ENCODE measurements at regions not wholly inside any gene's neighbourhood (a gene's known extent, or its start where the extent isn't known, plus 50 kb on each side); places are given as distances from the start of the nearest gene placed in this dataset.

DNA sequence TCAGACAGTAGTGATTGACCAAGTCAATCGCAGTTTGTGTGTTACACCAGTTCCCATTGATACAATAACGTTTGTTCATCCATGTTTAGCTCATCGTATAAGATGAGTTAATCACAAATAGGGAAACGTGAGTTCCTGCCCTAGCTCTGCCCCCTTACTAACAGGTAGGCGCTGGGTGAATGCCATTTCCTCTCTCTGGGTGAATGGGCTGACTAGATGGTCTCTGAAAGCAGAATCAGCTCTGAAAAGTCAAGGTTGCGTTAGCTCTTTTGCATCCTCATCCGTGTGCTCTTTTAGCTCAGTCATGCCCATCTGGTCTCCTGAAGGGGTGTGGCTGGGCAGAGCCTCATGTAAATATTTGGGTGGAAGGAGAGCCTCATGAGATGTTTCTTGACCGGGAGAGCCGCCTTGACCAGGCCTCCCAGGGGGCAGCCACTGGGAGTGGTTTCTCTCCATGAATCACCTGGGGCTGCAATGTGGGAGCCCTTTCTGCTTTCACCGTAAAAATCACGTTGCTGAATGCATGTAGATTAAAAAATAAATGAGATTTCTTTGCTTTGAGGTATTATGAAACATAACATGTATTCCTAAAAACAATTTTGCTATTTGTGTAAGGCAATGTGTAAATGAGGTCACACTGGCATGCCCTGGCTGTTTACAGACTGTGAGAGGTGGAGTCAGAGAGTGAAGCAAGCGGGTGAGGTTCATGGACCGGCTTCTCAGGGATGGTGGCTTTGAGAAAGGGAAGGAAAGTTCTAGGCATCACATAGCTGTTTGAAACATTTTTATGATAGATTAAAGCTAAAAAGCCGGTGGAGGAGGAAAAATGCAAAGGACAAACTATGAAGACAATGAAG lies 108.4 kb upstream of the RASGRP1 start:
- DNase-seq: no peak

DNA sequence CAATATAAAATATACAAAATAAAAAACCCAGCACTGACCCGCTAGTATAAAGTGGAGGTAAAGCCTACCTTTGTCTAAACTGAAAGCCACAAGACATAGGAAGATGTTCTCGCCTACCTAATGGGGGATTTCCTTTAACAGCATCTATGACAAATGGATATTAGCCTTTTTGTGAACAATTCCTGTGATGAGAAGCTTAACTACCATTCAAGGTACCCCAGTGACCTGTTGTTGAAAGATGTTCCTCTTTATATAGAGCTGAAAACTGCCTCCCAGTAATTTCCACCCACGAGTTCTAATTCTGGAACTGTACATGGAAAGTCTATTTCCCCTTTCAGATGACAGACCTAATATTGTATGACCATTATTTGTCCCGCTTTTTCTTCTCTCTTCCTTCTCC lies 109.8 kb upstream of the RASGRP1 start:
- DNase-seq: no peak

DNA sequence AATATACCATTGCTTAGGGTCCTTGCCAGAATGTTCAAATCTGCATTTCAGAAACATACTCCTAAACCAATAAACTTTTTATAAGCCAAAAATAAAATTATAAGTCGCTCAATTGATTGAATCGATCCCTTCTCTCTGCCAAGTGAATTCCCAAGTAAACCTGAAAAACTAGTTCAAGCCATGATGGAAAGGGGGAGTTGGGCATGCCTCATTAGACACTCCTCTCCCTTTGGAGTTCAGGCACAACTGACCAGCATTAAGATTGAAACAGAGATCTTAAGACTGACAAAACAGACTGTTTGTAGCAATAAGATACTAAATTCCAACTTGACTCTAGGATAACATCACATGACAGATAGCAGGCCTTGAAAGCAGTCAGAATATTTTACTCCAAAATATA lies 113.7 kb upstream of the RASGRP1 start:
- no peak for DNase-seq

DNA sequence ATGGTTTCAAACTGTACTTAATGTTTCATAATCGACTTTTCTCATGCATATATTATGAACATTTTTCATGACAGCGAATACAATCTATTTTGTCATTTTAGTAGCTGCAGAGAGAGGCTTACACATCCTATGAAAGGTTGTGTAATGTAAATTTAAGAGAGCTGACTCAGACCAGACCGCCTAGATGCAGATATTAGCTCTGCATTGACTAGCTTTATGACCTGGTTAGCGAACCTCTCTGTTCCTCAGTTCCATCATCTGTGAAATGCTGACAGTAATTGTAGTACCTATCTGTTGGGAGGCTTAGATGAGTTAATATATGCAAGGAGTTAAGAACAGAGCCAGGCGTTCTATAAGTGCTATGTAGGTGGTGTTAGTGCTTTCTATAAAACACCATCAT lies 116.2 kb upstream of the RASGRP1 start:
- no peak for DNase-seq

DNA sequence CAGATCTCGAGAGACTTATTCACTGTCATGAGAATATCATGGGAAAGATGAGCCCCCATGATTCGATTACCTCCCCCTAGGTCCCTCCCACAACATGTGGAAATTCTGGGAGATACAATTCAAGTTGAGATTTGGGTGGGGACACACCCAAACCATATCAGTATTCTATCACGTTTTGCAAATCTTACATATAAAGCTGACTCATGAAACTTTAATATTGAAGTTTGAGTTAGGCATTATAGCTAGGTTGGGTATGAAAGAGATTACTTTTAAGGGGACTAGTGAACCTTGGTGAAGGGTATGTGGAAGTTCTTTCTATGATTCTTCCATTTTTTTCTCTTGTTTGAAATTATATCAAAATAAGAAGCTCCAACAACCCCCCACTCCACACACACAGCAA lies 117.7 kb upstream of the RASGRP1 start:
- DNase-seq: no peak

DNA sequence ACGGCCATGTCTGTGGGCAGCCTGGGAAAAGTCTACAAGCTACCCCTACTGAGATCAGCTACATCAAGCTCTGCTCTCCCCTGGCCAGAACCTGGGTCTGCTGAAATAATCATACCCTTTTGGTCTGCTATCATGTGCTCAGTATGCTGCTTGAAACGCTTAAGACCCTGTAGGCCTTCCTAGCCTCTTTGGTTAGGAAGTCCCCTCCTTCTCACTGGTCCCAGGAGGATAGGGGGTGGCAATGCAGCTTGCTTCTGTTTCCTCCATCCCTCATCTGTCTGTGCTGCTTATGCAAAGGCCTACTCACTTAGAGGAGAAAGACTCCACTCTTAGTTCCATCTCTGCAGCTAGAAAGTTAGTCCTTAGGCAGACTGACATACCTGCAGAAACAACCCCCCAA lies 118.2 kb upstream of the RASGRP1 start:
- no peak for DNase-seq

DNA sequence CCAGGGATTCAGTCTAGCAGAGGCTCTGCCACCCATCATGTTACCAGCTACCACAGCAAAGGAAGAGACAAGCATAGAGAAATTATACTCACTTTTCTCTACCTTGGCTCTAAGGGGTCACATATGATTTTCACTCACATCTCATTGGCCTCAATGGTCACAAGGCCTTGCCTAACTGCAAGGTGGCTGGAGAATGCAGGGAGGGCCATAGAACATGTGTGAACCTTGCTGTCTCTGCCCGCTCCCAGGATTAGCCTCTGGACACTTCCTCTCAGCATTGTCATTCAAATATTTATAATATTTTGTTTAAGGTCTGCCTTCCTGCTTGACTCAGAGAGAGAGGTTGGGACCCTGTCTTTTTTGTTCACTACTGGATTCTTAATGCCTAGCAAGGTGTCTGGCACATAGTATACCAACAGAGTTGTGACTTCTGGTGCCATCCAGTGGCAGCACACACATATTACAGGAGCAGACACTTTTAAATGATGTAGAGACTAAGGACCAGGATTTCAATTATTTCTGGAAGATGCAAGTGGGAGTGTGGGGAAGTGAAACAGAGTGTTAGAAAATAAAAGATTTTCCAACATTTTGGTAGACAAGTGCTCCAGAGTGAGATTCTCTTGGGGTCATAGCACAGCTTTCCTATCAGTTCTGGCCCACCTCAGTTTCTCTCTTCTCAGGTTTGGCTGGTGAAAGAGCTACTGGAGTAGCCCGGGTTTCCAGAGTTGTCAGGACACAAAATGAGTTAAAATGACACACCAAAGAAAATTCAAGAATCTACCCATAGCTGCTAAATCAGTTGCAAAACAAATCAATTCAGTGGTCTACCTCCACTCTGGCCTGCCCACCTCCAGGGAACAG lies 119.0 kb upstream of the RASGRP1 start:
- DNase-seq: no peak

DNA sequence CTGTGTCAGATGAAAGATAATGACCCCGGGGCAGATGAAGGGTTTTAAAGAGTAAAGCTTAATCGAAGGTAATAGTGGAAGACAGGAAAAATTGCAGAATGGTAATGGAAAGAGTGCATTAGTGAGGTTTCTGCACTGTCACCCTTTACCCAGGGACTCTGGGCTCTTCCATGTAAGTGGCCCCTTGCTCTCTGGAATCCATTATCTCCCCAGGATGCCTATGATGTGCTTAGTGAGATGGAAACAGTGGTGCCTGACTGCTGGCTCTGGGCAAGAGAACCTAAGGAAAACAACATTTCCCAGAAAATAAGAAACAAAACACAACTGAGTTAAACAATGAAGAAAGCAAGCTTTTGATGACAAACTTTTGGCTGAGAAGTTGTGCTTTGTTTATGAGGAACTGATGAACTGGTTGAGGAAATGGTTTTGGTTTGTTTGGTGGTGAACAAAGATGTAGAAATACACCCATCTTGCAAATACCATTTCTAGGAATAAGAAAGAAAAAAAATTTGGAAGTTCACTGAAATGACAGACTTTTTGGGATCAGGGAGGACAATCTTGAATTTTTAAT lies 119.9 kb upstream of the RASGRP1 start:
- no peak for DNase-seq

DNA sequence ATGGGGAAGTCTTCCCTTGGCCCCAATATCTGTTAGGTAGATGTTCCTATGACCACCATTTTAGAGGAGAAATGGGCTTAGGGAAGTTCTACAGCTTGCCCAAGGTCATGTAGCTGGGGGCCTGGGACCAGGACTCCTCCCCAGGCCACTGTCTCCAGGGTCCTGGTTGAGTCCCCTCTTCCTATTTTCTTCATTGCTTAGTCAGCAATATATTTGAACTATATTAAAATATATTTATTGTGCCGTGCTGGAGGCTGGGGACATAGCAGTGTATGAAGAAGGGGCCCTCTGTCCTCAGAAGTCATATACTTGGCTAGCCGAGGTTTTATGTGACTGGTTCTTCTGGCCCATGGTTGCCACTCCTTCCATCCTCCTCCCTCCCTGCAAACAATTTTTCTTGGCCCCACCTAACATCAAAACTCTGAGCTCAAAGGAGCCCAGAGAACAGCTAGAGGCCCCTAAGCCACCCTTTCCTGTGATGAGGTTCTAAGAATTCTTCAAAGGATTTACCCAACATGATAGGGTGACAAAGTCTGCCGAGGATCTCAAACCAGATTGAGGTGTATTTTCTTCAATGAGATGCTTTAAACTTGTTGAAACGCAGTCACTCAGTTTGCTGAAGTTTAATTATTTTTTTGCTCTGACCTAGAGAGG lies 121.2 kb upstream of the RASGRP1 start:
- DNase-seq: no peak

DNA sequence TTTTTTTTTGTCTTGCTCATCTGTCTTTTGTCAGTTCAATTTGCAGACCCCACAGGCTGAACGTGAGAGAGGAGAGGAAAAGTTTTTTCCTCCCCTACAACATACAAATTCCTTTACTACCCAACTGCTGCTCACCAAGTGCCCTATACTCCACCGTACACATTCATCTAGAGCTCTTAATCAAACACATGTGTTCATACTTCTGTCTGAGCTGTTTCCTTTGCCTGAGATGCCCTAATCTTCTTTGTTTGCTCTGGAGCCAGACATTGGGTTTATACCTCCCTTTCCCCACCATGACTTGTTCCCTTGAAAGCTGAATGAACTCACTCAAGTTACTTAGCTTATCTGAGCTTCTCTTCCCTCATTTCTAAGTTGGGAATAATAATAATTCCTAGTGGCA lies 122.7 kb upstream of the RASGRP1 start:
- no peak for DNase-seq

DNA sequence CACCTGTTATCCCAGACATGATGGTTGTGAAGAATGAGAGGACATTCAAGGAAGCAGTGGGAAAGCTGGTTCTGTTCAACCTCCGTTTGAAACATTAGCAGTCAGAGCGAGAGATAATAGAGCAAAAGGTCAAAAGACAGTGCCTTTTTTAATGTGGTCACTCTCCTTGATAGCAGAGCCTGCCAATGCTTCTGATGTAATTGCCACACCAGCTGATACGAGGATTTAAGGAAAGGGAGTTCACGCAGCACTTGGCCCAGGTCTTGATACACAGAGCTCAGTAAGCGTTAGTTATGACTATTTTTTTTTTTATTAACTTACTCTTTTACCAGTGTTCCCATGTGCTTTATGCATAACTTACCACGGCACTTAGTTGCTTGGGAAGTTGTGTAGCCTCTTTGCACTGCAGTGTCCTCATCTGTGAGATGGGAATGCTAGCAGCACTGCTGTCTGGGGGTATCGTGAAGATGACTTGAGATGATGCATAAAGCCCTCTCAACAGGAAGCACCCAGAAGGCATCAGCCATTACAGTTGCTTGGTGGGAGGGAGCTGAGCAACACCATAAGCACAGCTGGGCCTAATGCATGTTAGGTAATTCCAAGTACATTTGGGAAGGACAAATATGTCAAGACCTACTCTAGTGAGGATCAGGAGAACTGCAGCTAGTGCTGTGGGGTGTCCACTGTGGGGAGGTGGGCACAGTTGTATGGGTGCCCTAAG lies 123.3 kb upstream of the RASGRP1 start:
- DNase-seq: no peak

DNA sequence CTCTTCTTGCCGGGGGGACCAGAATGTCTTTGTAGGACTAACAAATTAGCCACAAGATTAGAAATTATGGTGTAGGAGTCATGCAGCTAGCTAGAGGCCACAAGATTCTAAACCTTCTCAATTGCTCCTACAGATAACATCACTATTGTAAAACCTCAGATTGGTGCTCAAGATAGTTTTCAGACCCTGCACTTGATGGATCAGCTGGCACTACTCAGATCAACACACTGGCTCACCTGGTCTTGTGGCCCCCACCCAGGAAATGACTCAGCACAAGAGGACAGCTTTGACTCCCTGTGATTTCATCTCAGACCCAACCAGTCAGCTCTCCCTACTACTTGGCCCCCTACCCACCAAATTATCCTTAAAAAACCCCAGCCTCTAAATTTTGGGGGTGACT lies 124.1 kb upstream of the RASGRP1 start:
- no peak for DNase-seq

DNA sequence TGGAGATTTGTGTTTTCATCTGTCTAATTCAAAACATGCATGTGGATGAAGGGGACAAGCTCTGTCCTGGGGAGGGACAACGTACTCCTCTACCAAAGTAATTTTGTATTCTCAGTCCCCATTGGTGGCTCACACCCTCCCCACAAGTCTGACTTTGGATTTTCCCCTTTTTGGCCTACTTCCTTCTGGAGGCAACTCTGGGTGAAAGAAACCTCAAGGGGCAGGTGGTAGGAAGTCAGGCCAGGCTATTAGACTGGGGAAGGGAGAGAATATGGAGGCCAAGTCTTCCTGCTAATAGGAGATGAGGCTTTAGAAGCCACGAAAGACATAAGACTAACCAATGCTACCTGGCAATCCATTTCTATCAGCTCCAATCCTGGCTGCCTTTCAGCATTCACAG lies 124.9 kb upstream of the RASGRP1 start:
- DNase-seq: no peak

DNA sequence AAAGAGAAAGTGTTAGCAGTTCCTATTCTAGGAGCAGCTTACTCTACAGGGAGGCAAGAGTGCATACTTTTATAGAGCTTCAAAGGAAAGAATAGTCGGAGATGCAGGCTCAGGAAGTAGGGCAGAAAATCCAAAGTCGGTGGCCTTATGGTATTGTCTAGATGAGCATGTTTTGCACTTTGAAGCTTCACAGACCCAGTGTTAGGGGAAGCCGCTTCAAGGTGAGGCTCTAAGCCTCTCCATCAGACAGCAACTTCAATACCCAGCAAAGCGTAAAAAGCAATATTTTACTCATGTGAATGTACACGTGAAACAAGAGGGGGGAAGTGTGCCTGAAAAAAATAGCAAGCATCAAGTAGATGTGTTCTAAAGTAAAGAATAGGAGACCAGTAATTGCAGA lies 125.6 kb upstream of the RASGRP1 start:
- no peak for DNase-seq

DNA sequence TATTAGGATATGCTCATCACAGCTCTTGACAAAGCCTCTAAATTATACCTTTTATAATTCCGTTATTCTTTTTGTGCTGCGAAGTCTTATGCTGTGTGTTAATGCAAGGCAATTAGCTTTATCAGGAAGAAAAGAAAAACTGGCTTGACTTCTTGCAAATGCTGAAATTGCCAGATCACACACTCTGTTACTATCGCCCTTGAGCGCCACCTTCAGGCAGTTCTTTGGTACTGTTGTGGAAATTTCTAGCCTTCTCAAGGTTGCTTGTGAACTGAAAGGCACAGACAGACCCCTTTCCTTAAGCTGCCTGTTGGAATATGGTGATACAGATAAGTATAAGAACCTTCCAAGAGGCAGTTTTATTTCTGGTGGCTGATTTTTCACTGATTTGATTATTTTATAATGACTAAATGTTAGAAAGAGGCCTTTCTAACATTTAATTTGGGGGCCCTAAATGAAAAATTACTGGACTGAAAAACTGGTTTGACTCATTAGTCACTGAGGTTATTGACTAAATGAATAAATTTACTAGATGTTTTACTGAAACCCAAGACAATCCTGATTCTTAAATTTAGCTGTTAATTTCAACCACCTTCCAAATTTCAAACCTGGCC lies 126.2 kb upstream of the RASGRP1 start:
- DNase-seq: no peak

DNA sequence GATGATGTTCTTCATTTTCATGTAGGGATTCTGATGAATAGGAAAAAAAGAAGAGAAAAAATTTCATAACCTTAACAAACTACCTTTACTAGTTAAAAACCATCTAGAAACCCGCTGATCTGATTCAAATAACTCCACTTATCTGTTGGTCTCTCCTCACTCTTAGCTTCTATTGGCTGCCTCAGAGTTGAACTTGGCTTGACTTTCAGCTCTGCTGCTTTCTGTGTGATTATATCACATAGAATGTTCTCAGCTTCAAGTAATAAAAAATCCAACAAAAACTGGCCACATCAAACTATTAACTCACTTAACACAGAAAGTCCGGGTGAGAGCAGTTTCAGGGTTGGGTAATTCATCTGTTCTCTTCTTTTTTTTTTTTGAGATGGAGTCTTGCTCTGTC lies 126.8 kb upstream of the RASGRP1 start:
- DNase-seq: no peak

DNA sequence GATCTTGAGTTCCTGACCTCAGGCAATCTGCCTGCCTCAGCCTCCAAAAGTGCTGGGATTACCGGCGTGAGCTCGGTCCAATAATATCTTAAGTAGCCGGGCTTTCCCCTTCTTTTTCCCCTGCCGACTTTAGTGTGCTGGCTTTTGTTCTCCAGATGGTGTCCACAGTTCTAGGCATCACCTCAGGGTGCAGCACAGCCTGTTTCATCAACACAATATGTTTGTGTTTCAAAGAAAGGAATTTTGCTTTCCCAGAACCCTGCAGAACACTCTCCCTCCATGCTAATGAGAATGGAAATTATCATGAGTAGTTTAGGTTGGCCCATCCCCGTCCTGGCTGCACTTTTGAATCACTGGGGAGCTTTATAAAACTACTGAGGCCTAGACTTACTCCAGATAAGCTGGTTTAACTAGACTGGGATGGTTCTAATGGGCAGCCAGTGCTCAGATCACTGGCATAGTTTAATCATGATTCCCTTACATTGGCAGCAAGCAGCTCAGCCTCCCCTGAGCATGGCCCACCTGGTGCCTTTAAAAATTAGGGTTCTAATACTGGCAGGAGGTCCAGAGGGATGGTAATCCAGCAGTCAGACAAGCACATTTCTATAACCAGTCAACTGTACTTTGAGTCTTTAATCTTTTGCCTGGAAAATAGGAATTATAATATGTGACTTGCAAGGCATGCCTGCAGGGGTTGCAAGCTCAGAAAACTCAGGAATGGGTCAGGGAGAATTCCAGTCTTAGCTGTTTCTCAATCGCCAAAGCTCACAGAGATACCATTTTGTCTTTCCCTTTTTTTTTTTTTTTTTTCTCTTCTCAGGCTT lies 127.6 kb upstream of the RASGRP1 start:
- DNase-seq: no peak

DNA sequence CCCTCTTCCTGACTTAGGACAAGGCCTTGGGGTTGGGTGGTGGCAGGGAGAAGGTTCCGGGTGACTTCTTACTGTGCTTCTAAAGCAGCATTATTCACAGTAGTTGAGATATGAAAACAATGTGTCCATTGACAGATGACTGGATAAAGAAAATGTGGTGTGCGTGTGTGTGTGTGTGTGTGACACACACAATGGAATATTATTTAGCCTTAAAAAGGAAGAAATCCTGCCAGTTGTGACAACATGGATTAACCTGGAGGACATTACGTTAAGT lies 128.1 kb upstream of the RASGRP1 start:
- no peak for DNase-seq

DNA sequence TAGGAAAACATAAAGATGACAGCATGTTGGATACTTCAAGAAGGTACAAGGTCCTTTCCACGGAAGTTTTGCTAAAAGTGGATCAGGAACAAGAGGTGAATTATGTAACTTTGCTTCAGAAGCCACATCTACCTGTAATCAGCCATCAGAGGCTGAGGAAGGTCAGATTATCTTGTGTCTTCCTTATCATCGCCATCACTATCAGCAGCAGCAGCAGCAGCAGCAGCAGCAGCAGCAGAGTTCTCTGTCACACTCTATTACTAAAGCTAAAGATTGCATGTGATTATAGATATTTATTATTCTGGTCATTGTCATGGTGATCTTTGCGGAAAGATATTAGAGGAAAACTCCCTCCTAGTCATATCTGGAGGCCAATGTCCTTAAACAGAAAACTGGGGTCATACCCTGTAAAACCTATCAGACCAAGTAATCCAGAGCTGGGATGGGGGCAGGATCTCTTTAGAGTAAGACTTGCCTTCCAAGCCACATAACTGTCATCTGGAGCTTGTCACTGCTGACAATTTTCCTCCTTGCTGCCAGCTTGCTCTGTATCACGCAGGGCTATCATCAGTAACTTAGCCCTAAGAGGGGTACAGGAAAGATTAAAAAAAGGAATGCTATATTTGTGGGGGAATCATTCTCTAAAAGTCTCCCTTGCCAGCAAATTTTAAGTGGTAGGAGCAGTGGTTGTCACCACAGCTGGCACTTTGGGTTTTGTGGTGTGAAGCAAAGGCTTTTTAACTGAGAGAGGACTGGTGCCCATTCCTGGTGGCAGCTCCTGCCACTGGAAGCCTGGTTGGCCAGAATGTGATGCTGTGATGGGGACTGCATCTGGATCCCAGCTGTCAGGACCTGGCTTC lies 130.9 kb upstream of the RASGRP1 start:
- no peak for DNase-seq

DNA sequence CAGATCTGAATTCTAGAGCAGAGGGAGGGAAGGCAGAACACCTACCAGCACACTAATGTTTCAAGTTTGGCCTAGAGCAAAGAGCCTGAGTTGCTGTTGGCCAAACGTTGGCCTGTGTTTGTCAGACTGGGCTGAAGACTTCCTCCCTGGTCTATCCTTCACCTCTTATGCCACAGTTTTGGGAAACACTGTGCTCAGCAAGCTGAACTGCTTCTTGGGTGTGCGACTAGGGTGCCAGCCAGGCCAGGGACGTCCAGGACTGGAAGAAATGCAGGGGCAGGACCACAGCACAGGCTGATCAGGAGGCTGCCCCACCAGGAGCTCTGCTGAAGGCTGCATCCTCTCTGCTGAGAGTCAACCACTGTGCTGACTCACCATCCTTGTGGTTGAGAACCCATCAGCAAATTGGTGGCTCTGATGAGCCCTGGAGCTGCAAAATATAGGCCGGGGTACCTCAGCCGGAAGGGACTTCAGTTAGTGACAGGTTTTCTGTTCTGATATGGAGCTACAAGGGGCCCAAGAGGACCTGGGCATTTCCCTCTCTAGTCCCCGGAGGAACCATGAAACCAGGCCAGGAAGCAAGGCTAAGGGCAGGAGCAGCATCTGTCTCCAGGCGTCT lies 131.6 kb upstream of the RASGRP1 start:
- no peak for DNase-seq
